IPS-18a (cell line): ENCODE measurements at regions not wholly inside any gene's neighbourhood (a gene's known extent, or its start where the extent isn't known, plus 50 kb on each side); places are given as distances from the start of the nearest gene placed in this dataset.

Experiments
- H3K27ac ChIP-seq: one replicate; pipeline ENCODE4 v1.5.1; 2013; ENCODE audit warnings: low read length
- H3K27me3 ChIP-seq: one replicate; pipeline ENCODE4 v1.6.1; 2013; ENCODE audit warnings: mild to moderate bottlenecking, low read length; ENCODE audit not compliant: control insufficient read depth, insufficient read depth
- H3K36me3 ChIP-seq: one replicate; pipeline ENCODE4 v1.6.1; 2013; ENCODE audit warnings: low read depth, low read length; ENCODE audit not compliant: control insufficient read depth
- H3K4me1 ChIP-seq: one replicate; pipeline ENCODE4 v1.6.1; 2013; ENCODE audit warnings: low read depth, low read length; ENCODE audit not compliant: control insufficient read depth
- H3K4me3 ChIP-seq: one replicate; pipeline ENCODE4 v1.5.1; 2013; ENCODE audit warnings: low read length
- H3K9ac ChIP-seq: one replicate; pipeline ENCODE4 v1.6.1; 2013; ENCODE audit warnings: mild to moderate bottlenecking, low read length, moderate library complexity
- H3K9me3 ChIP-seq: one replicate; pipeline ENCODE4 v1.6.1; 2013; ENCODE audit warnings: low read depth, low read length; ENCODE audit not compliant: control insufficient read depth

- H3K36me3 ChIP-seq: no peaks in the 10 kb centered on the region
- no peak overlapping the region for H3K9ac ChIP-seq
- no peak overlapping the region for H3K4me3 ChIP-seq
- H3K4me1 ChIP-seq: peaks cover 19% of the 10 kb centered on the region
- no peak overlapping the region for H3K27ac ChIP-seq
- no peaks in the 10 kb centered on the region for H3K27me3 ChIP-seq
- no peaks in the 10 kb centered on the region for H3K9me3 ChIP-seq
Measured at GRCh38 chr5:124257048-124257447, 489.4 kb downstream of the ZNF608 start.

DNA sequence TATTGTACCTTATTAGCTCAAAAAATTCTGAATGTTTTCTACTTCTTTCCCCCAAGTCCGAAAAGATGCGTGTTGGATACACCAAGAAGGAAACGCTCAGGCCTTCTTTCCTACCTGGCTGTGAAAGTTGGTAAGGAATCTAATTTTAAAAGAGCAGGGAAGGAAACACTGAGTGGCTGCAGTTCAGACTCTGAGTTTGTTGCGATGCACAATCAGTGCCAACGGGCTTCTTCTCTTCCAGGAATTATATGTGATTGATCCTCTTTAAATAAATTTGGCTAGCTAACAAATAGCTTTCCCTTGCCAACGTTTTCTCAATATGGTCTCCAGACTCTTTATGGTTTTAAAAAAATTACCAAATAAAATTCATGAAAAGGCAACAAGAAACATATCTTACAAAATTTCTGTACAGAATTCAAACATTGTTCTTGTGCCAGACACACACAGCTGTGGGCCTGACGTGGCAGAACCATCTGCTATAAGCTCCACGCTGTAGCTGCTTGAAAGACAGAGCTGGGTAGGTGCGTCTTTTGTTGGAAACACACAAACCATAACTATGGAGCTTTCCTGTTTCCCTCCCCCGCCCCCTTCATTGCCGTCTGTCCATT, 493.1 kb downstream of the ZNF608 start:
- Histone ChIP-seq H3K9ac (no peak overlapping the region), H3K4me3 (no peak overlapping the region), H3K4me1 (peaks cover 5% of the 10 kb centered on the region), H3K9me3 (no peaks in the 10 kb centered on the region), H3K27ac (no peak overlapping the region), H3K36me3 (no peaks in the 10 kb centered on the region), H3K27me3 (no peaks in the 10 kb centered on the region)

- no peaks in the 10 kb centered on the region for H3K9me3 ChIP-seq
- no peak overlapping the region for H3K27ac ChIP-seq
- no peaks in the 10 kb centered on the region for H3K27me3 ChIP-seq
- no peaks in the 10 kb centered on the region for H3K36me3 ChIP-seq
- H3K4me1 ChIP-seq: peaks cover 5% of the 10 kb centered on the region
- no peak overlapping the region for H3K4me3 ChIP-seq
- no peak overlapping the region for H3K9ac ChIP-seq
Measured at GRCh38 chr5:124252747-124253146, 493.7 kb downstream of the ZNF608 start.

DNA sequence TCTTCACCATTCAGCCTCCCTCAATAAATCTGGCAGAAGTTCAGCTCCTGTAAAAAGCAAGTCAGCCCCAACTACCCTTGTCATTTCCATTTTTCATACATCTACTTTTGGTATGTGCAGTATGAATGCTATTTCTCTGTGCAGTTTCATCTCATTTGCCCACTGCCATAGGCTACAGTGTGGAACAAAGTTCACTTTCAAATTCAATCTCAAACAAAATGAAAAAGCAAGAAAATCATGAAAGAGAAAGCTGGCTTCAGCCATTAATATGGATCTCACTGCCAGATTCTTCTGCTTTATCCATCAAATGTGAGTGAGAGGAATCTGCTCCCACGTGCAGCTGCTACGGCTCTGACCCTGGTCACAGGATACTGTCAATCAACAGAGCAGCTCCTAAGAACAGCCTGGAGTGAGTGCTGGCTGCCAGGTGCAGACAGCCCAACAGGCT, 494.2 kb downstream of the ZNF608 start:
- Histone ChIP-seq H3K4me3 (no peak overlapping the region), H3K4me1 (peaks cover 5% of the 10 kb centered on the region), H3K9me3 (no peaks in the 10 kb centered on the region), H3K27me3 (no peaks in the 10 kb centered on the region), H3K36me3 (no peaks in the 10 kb centered on the region), H3K9ac (no peak overlapping the region), H3K27ac (no peak overlapping the region)

GRCh38 chr5:124245276-124245675, 501.2 kb downstream of the ZNF608 start:
- no peaks in the 10 kb centered on the region for H3K36me3 ChIP-seq
- H3K27me3 ChIP-seq: no peaks in the 10 kb centered on the region
- peaks cover 21% of the 10 kb centered on the region for H3K9me3 ChIP-seq
- H3K4me1 ChIP-seq: no peaks in the 10 kb centered on the region
- H3K27ac ChIP-seq: no peak overlapping the region
- H3K9ac ChIP-seq: no peak overlapping the region
- H3K4me3 ChIP-seq: no peak overlapping the region

- H3K9me3 ChIP-seq: peaks cover 18% of the 10 kb centered on the region
- H3K27me3 ChIP-seq: no peaks in the 10 kb centered on the region
- peaks cover 18% of the 10 kb centered on the region for H3K4me1 ChIP-seq
- no peaks in the 10 kb centered on the region for H3K36me3 ChIP-seq
- H3K27ac ChIP-seq: no peak overlapping the region
- H3K9ac ChIP-seq: no peak overlapping the region
- no peak overlapping the region for H3K4me3 ChIP-seq
Measured at GRCh38 chr5:124240732-124241131, 505.7 kb downstream of the ZNF608 start.

DNA sequence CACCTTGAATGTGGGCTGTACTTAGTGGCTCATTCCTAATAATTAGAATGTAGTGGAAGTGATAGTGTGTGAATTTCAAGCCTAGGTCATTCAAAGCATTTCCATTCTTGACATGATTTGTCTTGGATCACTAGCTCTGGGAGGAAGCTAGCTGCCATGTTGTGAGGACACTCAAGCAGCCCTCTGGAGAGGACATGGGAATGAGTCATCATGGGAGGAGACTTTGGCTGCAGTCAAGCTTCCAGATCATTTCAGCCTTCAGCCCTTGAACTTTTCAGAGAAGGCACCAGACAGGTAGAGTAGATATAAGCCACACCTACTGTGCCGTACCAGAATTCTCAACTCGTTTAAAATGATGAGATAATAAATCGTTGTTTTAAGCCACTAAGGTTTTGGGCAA, 506.9 kb downstream of the ZNF608 start:
- Histone ChIP-seq H3K36me3 (no peaks in the 10 kb centered on the region), H3K4me3 (no peak overlapping the region), H3K9ac (no peak overlapping the region), H3K27ac (no peak overlapping the region), H3K27me3 (no peaks in the 10 kb centered on the region), H3K9me3 (peaks cover 11% of the 10 kb centered on the region), H3K4me1 (peaks cover 27% of the 10 kb centered on the region)

- no peak overlapping the region for H3K9ac ChIP-seq
- no peaks in the 10 kb centered on the region for H3K36me3 ChIP-seq
- H3K27me3 ChIP-seq: no peaks in the 10 kb centered on the region
- no peak overlapping the region for H3K4me3 ChIP-seq
- H3K4me1 ChIP-seq: peaks cover 38% of the 10 kb centered on the region
- H3K27ac ChIP-seq: no peak overlapping the region
- H3K9me3 ChIP-seq: peaks cover under 1% of the 10 kb centered on the region
Measured at GRCh38 chr5:124238350-124238749, 508.1 kb downstream of the ZNF608 start.

- Histone ChIP-seq H3K4me3 (no peak overlapping the region), H3K27me3 (no peaks in the 10 kb centered on the region), H3K4me1 (peaks cover 38% of the 10 kb centered on the region), H3K27ac (no peak overlapping the region), H3K36me3 (no peaks in the 10 kb centered on the region), H3K9me3 (no peaks in the 10 kb centered on the region), H3K9ac (no peak overlapping the region)
Measured at GRCh38 chr5:124237206-124237695, 509.2 kb downstream of the ZNF608 start.

DNA sequence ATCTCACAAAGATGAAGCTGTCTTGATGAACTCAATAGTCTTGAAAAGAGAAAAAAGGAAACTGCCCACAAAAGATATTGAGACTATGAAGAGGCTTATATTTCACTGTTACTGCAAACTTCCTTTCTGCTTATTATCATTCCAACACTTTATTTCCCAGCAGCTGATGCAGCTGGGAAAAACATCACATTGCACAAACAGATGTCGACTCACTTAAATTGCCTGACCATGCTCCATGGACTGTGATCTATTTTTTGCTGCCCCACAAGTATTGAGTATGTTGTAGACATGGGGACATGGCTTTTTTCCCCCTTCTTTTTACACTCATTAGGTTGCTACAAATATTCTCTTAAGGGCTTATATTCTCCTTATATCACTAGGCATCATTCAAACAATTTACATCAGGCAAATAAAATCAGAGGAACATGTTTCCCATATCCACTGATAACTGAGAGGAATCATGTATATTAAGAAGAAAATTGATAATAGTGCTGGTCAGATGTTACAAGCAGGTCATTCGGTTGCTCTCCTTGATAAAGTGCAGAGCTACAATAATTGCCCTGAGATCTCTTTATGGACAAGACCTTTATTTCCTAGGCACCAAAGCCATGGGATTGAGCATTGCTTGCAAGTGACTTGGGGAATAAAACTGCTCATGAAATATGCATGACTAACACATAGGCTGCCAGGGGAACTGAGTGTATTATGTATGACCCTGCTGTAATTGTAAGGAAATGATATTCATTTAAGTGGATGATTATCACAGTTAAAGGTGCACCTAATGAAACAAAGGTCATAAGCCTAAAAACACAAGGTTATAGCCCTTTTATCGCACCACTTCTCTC, 509.9 kb downstream of the ZNF608 start:
- Histone ChIP-seq H3K9me3 (no peaks in the 10 kb centered on the region), H3K27me3 (no peaks in the 10 kb centered on the region), H3K4me3 (no peak overlapping the region), H3K4me1 (peaks cover 38% of the 10 kb centered on the region), H3K9ac (no peak overlapping the region), H3K36me3 (no peaks in the 10 kb centered on the region), H3K27ac (no peak overlapping the region)

GRCh38 chr5:124235576-124235975, 510.9 kb downstream of the ZNF608 start:
- no peaks in the 10 kb centered on the region for H3K36me3 ChIP-seq
- no peaks in the 10 kb centered on the region for H3K9me3 ChIP-seq
- no peaks in the 10 kb centered on the region for H3K27me3 ChIP-seq
- H3K27ac ChIP-seq: peak overlapping the region; percentile 61
- no peak overlapping the region for H3K9ac ChIP-seq
- peaks cover 38% of the 10 kb centered on the region for H3K4me1 ChIP-seq
- H3K4me3 ChIP-seq: peak overlapping the region; percentile 13
